NB4 (cell line): ENCODE measurements at regions not wholly inside any gene's neighbourhood (a gene's known extent, or its start where the extent isn't known, plus 50 kb on each side); places are given as distances from the start of the nearest gene placed in this dataset.

ENCODE experiments used
- DNase-seq: peaks from one replicate; pipeline ENCODE4 v3.0.0; 2010; ENCODE audit warnings: low read depth
- H3K4me3 ChIP-seq: one replicate; pipeline ENCODE4 v1.5.1; 2011; ENCODE audit warnings: mild to moderate bottlenecking, low read depth, low read length, moderate library complexity
- CTCF ChIP-seq: IDR thresholded peaks from one replicate; pipeline ENCODE4 v1.5.1; 2012; ENCODE audit warnings: low read depth, low read length
- MAX ChIP-seq: IDR thresholded peaks from 2 replicates; pipeline ENCODE4 v1.6.1; 2011; ENCODE audit warnings: low read depth, low read length
- MYC ChIP-seq: IDR thresholded peaks from 2 replicates; pipeline ENCODE4 v1.6.1; 2011; ENCODE audit warnings: low read depth, low read length
- POLR2A ChIP-seq: IDR thresholded peaks from 2 replicates; pipeline ENCODE4 v1.6.1; 2011; ENCODE audit warnings: mild to moderate bottlenecking; ENCODE audit not compliant: insufficient read length; ENCODE audit errors: extremely low read depth

GRCh38 chr17:34156741-34157589 is 98.1 kb upstream of the CCL2 start:
- H3K4me3 ChIP-seq, result no peak overlapping the region
- TF ChIP-seq CTCF (no peak), MYC (no peak), MAX (no peak), POLR2A (no peak)
- DNase-seq, result no peak

GRCh38 chr17:34161690-34162089 is 93.4 kb upstream of the CCL2 start:
- DNase-seq, result no peak
- TF ChIP-seq POLR2A, result no peak
- TF ChIP-seq CTCF, result no peak
- TF ChIP-seq MAX, result no peak
- no peak for TF ChIP-seq MYC
- no peak overlapping the region for H3K4me3 ChIP-seq

GRCh38 chr17:34163123-34163522 is 92.0 kb upstream of the CCL2 start:
- TF ChIP-seq MYC (no peak), POLR2A (no peak), CTCF (no peak), MAX (no peak)
- DNase-seq, result no peak
- H3K4me3 ChIP-seq, result no peak overlapping the region

- no peak for TF ChIP-seq MAX
- peak; percentile 72 for TF ChIP-seq CTCF
- peak; percentile 52 for DNase-seq
Observed at GRCh38 chr17:34163646-34164045, 91.4 kb upstream of the CCL2 start.

GRCh38 chr17:34164837-34165236 is 90.2 kb upstream of the CCL2 start:
- TF ChIP-seq MYC (no peak), MAX (no peak), POLR2A (no peak), CTCF (no peak)
- H3K4me3 ChIP-seq, result no peak overlapping the region
- DNase-seq, result peak; percentile 14

More at GRCh38 chr17:34163646-34164045, 91.4 kb upstream of the CCL2 start:
- no peak overlapping the region for H3K4me3 ChIP-seq
